GM18505 (cell line): ENCODE measurements at regions not wholly inside any gene's neighbourhood (a gene's known extent, or its start where the extent isn't known, plus 50 kb on each side); places are given as distances from the start of the nearest gene placed in this dataset.

Source experiments
- ATAC-seq: cut with Tn5 transposase; IDR thresholded peaks from one replicate; pipeline ENCODE4 v1.9.1; 2021; ENCODE audit not compliant: unreplicated experiment
- POLR2A ChIP-seq: IDR thresholded peaks from 4 replicates; pipeline ENCODE4 v1.6.1; 2011; ENCODE audit warnings: borderline replicate concordance; ENCODE audit not compliant: insufficient read depth, insufficient read length; ENCODE audit errors: extremely low read depth

DNA sequence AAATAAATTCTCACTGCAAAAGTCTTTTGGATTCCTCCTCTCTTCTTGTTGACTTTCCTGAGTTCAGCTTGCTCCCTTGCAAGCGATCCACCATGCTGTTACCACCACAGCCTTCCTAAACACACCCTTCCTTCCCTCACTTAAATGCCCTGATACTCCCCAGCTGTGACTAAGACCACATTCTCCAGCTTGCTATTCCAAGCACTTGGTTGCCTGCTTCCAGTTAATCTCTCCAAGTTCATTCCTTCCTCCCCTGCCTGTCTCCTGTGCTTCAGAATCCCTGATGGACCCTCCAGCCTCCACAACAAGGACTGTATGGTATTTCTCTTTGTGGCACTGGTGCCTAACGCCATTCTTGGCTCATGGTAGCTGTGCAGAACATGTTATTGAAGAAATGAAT, 603.9 kb upstream of the CADM1 start:
- no peak for ATAC-seq
- no peak for TF ChIP-seq POLR2A

DNA sequence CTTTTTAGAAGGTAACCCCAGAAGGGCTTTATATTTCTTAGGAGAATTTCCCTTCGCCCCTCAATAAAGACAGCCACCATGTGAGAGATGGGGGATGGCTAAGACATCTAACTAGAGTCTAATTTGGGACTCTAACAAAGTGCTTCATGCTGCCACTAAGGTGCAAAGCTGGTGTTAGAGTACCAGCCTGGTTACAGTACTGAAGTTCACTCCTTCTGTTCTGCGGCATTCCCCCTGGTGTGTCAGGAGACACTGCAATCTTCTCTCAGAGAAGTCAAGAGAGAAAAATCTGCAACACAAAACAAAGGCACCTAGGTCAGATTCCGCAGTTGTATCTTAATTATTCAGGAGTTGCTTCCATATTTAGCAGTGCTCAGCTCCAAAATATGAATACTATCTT, 603.0 kb upstream of the CADM1 start:
- no peak for TF ChIP-seq POLR2A
- no peak for ATAC-seq

DNA sequence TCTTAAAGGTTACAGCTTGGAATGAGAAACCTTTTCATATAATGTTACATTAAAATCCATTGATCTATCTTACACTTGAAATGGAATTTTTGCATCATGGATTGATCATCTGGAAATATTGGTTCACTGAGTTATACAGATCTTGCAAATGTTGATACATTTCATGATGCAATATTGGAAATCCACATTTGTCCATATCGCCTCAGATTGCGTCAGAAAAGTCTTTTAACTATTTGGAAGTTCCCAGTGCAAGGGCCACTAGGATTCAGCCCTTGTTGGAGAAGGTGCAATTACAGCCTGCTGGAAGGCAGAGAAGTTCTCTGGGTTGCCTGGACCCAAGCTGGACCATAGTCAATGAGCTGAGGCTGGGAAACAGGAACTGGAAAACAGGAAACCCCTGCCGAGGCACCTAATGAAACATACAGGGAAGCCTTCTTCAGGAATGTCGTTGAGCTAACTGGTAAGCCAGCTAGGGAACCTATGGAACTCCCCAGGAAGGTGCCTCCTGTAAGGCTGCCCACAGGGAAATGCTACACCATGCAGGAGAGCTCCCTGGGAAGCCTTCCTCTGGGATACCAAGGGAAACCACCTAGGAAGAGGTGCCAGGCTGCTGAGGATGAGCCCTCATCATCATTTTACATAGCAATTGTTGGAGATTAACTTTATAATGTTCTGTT, 600.4 kb upstream of the CADM1 start:
- no peak for ATAC-seq
- TF ChIP-seq POLR2A, result no peak

DNA sequence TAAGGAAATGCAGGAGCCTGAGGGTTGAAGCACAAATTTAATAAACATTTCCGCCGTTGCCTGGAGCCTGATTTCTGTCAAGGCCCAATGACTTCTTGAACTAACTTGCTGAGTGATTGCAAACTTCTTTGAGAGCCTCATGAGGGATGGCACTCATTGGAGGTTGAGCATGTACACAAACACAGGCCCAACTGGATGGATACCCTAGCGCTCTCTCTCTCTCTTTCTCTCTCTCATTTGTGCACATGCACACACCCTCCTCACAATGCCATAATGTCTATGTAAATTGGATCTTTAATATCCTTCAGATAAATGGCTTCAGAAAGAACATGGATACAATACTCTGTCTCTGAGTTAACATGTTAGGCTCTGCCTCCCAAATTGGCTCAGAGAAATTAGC, 597.7 kb upstream of the CADM1 start:
- TF ChIP-seq POLR2A, result no peak
- ATAC-seq, result no peak

DNA sequence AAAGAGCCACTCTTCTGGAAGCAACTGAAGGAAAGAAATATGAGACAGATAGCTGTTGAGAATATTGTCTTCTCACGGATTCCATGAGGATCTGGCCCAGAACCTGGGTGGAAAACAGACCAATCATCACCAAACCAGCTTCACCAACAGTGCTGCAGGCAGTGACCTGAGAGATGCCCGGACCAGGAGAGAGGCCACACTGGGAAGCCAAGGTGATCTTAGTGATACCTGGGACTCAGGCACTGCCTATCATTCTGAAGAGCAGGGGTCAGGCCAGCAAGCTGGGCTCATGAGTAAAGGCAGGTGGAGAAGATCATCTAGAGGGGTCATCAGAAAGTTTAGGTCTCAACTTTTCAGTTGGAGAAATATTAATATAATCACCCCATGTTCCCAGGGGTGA, 595.8 kb upstream of the CADM1 start:
- ATAC-seq, result no peak
- no peak for TF ChIP-seq POLR2A

DNA sequence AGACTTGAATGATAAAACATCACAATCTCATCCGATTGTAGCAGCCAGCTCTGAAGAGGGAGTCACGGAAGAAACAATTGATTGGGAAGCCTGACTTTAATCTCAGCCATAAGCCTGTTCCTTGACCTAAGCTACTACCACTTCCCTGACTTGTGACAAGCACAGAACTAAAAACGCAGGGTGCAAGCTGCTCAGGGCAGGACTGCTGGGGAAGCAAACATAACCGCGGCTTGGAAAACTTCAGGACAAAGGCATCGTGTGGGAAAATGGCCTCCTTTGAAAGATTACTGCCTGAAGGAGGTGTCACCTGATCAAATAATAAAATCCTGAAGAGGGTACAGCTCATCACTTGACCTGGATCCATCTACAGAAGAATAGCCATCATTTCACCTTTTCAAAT, 595.3 kb upstream of the CADM1 start:
- no peak for TF ChIP-seq POLR2A
- no peak for ATAC-seq

DNA sequence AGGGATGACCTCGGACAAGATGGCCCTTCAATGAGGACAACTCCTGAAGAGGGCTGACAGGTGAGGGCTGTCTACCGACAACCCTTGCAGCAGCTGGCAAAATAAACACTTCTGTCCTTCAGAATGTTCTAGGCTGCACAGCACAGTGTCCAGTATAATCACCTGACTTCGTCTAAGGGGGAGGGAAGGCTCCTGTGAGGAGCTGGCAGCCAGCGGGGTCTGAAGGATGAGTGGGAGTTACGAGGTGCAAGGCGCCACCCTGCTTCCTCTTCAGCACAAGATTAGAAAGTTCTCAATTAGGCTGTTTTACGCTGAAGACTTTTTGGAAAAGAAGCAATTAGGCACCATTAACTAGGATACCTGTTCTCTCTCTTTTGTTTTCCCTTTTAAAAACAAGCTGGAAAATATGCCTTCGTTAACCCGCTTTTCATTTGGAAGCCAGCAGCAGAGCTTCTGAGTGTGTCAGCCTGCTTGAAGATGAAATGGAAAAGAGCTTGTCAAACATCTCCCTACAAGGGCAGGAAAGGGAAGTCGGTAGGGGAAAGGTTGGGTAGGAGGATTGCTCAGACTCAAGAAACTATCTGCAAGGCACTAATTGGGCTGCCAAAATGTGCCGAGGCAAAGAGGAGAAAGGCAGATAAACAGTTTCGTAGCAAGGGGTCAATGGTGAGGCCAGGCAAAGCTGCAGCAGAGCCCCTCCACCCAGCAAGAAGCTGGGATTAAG, 592.2 kb upstream of the CADM1 start:
- no peak for ATAC-seq

DNA sequence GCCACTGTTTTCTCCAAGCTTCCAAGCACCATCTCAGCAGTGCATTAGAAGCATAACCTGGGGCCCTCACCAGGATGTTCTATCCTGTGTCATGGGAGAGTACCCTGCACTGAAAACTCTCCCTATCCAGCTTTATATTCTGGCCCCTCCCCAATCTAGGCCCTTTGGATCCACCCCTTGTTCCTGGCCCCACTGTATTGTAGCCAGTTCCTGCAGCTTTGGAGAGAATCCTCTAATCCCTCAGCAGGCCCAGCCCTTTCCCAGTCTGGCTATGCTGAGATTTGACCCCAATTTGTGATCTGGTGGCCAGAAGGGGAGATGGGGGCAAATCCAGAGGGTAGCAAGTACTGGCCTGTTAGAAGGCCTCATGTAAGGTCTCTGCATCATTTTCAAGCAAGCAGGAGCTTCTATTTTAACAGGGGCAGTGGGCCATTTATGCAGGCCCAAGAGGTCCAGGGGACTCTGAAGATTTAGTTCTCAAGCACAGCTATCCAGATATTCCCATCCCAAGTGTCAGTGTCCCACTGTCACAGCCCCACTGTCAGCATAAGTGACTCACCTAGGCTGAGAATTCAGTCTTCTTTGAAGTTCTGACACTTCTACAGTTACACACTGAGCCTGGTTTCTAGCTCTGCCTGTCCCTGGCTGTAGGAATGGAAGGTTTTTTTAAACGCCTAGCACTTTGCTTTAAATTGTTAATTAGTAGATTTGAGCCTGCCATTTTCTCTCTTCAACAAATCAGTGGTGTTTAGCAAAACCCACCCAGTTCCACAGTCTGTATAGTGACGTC, 589.5 kb upstream of the CADM1 start:
- no peak for TF ChIP-seq POLR2A
- ATAC-seq, result no peak

More for the DNA sequence above, 592.2 kb upstream of the CADM1 start:
- no peak for TF ChIP-seq POLR2A

DNA sequence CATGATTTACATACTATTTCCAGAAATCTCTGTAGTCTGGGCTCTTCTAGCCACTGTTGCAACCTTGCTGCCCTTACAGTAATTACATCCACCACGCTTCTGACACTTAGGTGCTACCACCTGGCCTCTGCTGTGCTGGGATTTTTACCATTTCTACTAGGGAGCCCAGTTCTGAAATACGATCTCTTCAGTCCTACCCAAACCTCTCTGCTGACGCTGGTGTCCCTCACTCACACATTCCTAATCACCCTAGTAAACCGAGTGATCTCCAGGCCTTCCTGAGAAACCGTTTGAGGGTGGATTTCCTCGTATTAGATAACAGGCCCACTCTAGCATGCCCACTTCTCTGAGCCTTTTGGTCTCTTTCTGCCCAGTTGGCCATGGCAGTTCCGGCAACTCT, 588.9 kb upstream of the CADM1 start:
- ATAC-seq, result no peak
- TF ChIP-seq POLR2A, result no peak

DNA sequence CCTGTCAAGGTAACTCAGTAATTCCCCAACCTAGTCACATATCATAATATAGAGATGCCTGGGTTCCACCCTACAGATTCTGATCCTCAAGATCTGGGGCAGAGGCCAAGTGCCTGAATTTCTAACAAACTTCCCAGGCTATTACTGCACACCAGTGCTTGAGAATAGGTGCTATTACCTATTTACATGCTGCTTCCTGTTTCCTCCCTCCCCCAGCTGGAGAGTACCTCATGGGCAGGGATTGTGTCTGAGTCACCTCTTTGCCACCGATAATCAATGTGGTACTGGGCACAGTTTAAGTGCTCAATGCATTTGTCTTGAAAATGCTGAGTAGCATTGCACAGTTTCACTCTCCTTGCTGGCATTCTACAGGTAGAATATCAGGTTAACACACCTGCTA, 582.2 kb upstream of the CADM1 start:
- TF ChIP-seq POLR2A, result no peak
- ATAC-seq, result no peak

DNA sequence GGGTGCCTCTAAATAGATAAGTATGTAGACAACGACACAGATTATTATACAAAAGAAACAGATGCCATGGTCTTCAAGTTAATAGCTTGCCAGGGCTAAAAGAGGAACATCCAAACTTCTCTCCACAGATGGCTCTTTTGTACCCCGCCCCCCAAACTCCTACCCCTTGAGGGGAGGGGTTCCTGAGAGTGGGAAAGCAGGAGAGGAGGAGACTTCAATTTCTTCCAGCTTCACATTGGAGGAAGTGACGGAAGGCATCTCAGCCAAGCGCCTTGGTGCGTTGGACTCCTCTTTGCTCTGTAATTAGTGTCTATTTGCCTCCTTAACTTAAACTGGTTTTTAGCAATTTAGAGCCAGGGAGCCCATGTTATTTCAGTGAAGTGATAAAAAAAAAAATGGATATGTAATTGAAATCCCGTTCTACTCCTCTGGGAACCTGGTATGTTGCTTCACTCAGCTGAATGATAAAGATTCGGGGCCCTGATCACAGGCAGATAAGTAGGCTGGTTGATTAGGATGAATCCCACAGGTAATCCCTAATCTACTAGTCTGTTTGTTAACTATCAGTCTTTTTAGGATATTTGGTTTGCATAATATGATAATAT, 580.9 kb upstream of the CADM1 start:
- no peak for TF ChIP-seq POLR2A
- ATAC-seq, result no peak

DNA sequence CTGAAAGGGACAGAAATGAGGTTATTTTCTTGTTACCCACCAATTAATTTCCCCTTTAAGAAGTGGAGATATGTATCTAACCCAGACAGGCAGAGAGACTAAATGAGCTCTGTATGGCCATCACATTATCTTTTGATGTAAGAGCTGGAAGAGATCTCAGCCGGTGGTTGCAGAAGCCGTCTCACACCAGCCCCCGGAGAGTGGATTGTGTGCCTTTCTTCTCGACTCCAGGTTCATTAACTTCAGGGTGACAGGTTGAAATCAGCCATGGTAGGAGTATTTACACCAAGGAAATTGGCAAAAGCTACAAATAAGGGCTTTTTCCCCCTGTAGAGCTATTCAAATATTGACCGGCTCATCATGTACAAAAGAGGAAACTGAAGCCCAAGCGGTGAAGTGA, 580.3 kb upstream of the CADM1 start:
- no peak for TF ChIP-seq POLR2A
- no peak for ATAC-seq

DNA sequence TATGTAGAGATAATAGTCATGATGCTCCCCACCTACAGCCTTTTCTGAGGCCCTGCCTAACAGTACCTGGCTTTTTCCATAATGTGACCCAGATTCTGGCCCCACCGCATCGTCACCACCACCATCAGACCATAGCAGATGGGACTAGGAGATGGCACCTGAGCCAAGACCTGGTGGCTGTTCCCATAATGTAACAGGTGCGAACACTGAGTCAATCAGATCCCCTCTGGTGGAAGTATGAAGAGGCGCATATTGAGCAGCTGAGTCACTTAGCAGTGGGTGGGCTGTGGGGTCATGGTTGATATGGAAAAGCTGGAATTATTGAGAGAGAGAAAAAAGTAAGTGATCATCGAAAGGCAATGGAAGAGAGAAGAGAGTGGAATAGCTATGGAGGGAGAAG, 578.0 kb upstream of the CADM1 start:
- no peak for ATAC-seq
- TF ChIP-seq POLR2A, result no peak

DNA sequence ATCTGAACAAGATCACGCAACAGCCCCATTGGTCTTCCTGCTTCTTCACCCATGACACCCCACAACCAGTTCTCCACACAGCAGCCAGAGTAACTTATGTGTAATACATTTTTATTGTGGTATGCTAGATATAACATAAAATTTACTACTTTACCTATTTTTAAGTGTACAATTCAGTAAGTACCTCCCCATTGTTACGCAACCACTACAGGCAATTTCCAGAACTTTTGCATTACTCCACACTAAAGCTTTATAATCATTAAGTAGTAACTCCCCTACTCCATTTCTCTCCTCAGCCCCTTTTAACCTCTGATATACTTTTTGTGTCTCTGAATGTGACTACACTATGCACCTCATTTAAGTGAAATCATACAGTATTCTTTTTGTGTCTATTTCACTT, 575.4 kb upstream of the CADM1 start:
- TF ChIP-seq POLR2A, result no peak
- ATAC-seq, result no peak

DNA sequence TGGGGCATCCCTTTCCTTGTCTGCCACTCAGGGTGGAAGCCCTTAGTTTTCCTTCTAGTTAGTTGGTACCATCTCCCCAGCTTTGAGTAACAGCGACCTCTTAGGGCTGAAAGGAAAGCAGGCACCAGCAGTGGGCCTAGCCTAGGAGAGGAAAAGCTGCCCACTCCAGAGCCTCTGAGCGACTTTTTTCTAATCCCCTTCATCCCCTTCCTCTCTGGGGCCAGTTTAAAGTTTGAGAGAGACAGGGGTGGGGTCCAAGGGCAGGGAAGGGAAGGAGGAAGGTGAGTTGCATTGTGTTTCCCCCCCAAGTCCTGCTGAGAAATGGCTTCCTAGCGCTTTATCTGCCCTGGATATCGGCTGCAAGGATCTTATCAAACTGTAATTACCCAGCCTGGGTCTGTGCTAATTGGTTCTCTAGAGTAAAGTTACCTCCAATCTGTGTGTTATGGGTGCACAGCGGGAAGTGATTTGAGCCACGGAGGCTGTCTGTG, 573.9 kb upstream of the CADM1 start:
- ATAC-seq, result no peak

More for the DNA sequence above, 573.9 kb upstream of the CADM1 start:
- no peak for TF ChIP-seq POLR2A
